ENCODE measurements at regions not wholly inside any gene's neighbourhood (a gene's known extent, or its start where the extent isn't known, plus 50 kb on each side); places are given as distances from the start of the nearest gene placed in this dataset.
"Not testable (repeated sequence)": the region's sequence is repeated elsewhere in the genome, so short reads cannot be mapped to it uniquely, and the experiment has no call there.

GRCh38 chr13:31556376-31556775 lies 182.9 kb upstream of the RXFP2 start:
- Histone ChIP-seq H3K4me3 (ENCODE audit: low read depth, low read length, poor library complexity, severe bottlenecking) (no peak overlapping the region), H3K9me3 (ENCODE audit: low read length) (no peaks in the 10 kb centered on the region), H3K27ac (ENCODE audit: low read depth, low read length, poor library complexity, severe bottlenecking) (no peak overlapping the region), H3K36me3 (ENCODE audit: insufficient read depth, low read length) (no peaks in the 10 kb centered on the region), H3K79me2 (ENCODE audit: insufficient read depth, low read depth, low read length) (no peaks in the 10 kb centered on the region), H4K20me1 (ENCODE audit: insufficient read depth, low read length) (no peaks in the 10 kb centered on the region), H2AFZ (ENCODE audit: low read length) (no peak overlapping the region), H3K9me2 (ENCODE audit: insufficient read depth, low read length) (no peaks in the 10 kb centered on the region), H3K4me2 (ENCODE audit: low read length) (no peak overlapping the region), H3K4me1 (ENCODE audit: insufficient read depth, low read length, poor library complexity, severe bottlenecking) (no peaks in the 10 kb centered on the region)
- TF ChIP-seq CTCF (conservative IDR thresholded peaks at IDR 0.05; ENCODE audit: low read length) (no peak), EZH2phosphoT487 (IDR thresholded peaks at IDR 0.05; ENCODE audit: borderline replicate concordance, low read depth, low read length) (no peak)
- no TSS peak for BruUV-seq (replicated peaks)
- intact Hi-C loops (cut with micrococcal nuclease; ENCODE audit: unreplicated experiment): no loop called here
- ChIA-PET POLR2A (no interaction called here), CTCF (ENCODE audit: unreplicated experiment) (no interaction called here)
- no peak for DNase-seq (ENCODE audit: low spot score)

- H3K9me2 ChIP-seq (ENCODE audit: insufficient read depth, low read length); H3K4me2 ChIP-seq (ENCODE audit: low read length); intact Hi-C loops (cut with micrococcal nuclease; ENCODE audit: unreplicated experiment); H4K20me1 ChIP-seq (ENCODE audit: insufficient read depth, low read length); H3K27ac ChIP-seq (ENCODE audit: low read depth, low read length, poor library complexity, severe bottlenecking); POLR2A ChIA-PET; H3K9me3 ChIP-seq (ENCODE audit: low read length); CTCF ChIA-PET (ENCODE audit: unreplicated experiment); H2AFZ ChIP-seq (ENCODE audit: low read length); H3K4me1 ChIP-seq (ENCODE audit: insufficient read depth, low read length, poor library complexity, severe bottlenecking); BruUV-seq (replicated peaks); H3K36me3 ChIP-seq (ENCODE audit: insufficient read depth, low read length); H3K79me2 ChIP-seq (ENCODE audit: insufficient read depth, low read depth, low read length); DNase-seq (ENCODE audit: low spot score); H3K4me3 ChIP-seq (ENCODE audit: low read depth, low read length, poor library complexity, severe bottlenecking): not testable (repeated sequence)
Observed at GRCh38 chr13:31584221-31584620, 155.1 kb upstream of the RXFP2 start.

- H3K27ac ChIP-seq (ENCODE audit: low read depth, low read length, poor library complexity, severe bottlenecking): no peak overlapping the region
Observed at GRCh38 chr13:31587698-31588266, 151.5 kb upstream of the RXFP2 start.

More at GRCh38 chr13:31587698-31588266, 151.5 kb upstream of the RXFP2 start:
- intact Hi-C loops (cut with micrococcal nuclease; ENCODE audit: unreplicated experiment): no loop called here
- H3K4me3 ChIP-seq (ENCODE audit: low read depth, low read length, poor library complexity, severe bottlenecking): no peak overlapping the region
- H3K9me2 ChIP-seq (ENCODE audit: insufficient read depth, low read length): no peaks in the 10 kb centered on the region
- BruUV-seq (replicated peaks): no TSS peak
- ChIA-PET CTCF (ENCODE audit: unreplicated experiment) (no interaction called here), POLR2A (no interaction called here)
- DNase-seq (ENCODE audit: low spot score): no peak
- H3K9me3 ChIP-seq (ENCODE audit: low read length): no peaks in the 10 kb centered on the region
- H3K4me1 ChIP-seq (ENCODE audit: insufficient read depth, low read length, poor library complexity, severe bottlenecking): no peaks in the 10 kb centered on the region
- no peak overlapping the region for H3K4me2 ChIP-seq (ENCODE audit: low read length)
- no peaks in the 10 kb centered on the region for H3K36me3 ChIP-seq (ENCODE audit: insufficient read depth, low read length)
- no peak for TF ChIP-seq CTCF (conservative IDR thresholded peaks at IDR 0.05; ENCODE audit: low read length)
- no peaks in the 10 kb centered on the region for H4K20me1 ChIP-seq (ENCODE audit: insufficient read depth, low read length)
- H2AFZ ChIP-seq (ENCODE audit: low read length): no peak overlapping the region
- H3K79me2 ChIP-seq (ENCODE audit: insufficient read depth, low read depth, low read length): no peaks in the 10 kb centered on the region
